PC-9 (cell line): ENCODE measurements at regions not wholly inside any gene's neighbourhood (a gene's known extent, or its start where the extent isn't known, plus 50 kb on each side); places are given as distances from the start of the nearest gene placed in this dataset.

Experiments used
- EZH2 ChIP-seq: fragments of 200-600 bp; sonication (generic); IDR thresholded peaks from 2 replicates; pipeline ENCODE4 v1.8.0; 2017; ENCODE audit warnings: antibody characterized with exemption, low read depth
- TF ChIP-seq, protein P1 (sequence below): fragments of 200-600 bp; sonication (generic); conservative IDR thresholded peaks from 2 replicates; pipeline ENCODE4 v1.6.1; 2017; ENCODE audit warnings: mixed run types, antibody characterized with exemption, mild to moderate bottlenecking, moderate library complexity

DNA sequence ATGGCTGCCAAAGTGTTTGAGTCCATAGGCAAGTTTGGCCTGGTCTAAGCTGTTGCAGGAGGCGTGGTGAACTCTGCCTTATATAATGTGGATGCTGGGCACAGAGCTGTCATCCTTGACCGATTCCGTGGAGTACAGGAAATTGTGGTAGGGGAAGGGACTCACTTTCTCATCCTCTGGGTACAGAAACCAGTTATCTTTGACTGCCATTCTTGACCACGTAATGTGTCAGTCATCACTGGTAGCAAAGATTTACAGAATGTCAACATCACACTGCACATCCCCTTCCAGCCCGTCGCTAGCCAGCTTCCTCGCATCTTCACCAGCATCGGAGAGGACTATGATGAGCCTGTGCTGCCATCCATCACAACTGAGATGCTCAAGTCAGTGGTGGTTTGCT, 215.8 kb upstream of the JUN start:
- TF ChIP-seq, protein P1, sequence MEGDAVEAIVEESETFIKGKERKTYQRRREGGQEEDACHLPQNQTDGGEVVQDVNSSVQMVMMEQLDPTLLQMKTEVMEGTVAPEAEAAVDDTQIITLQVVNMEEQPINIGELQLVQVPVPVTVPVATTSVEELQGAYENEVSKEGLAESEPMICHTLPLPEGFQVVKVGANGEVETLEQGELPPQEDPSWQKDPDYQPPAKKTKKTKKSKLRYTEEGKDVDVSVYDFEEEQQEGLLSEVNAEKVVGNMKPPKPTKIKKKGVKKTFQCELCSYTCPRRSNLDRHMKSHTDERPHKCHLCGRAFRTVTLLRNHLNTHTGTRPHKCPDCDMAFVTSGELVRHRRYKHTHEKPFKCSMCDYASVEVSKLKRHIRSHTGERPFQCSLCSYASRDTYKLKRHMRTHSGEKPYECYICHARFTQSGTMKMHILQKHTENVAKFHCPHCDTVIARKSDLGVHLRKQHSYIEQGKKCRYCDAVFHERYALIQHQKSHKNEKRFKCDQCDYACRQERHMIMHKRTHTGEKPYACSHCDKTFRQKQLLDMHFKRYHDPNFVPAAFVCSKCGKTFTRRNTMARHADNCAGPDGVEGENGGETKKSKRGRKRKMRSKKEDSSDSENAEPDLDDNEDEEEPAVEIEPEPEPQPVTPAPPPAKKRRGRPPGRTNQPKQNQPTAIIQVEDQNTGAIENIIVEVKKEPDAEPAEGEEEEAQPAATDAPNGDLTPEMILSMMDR: no peak
- TF ChIP-seq EZH2: no peak
